Esophagus muscularis mucosa (tissue), 4 donors: ENCODE measurements at regions not wholly inside any gene's neighbourhood (a gene's known extent, or its start where the extent isn't known, plus 50 kb on each side); places are given as distances from the start of the nearest gene placed in this dataset.

Experiments
- CTCF ChIP-seq, 3 experiments: fragments of 200-600 bp in 2 of 3; fragments of 450-650 bp in 1 of 3; sonication (generic) in 2 of 3; IDR thresholded peaks; one replicate each; pipeline ENCODE4 v1.5.1; 2017 to 2019; ENCODE audit warnings: antibody characterized with exemption in 3 of 3, mild to moderate bottlenecking in 2 of 3, moderate library complexity in 1 of 3
- EP300 ChIP-seq: sonication (generic); formaldehyde crosslinking; IDR thresholded peaks from one replicate; pipeline ENCODE4 v1.6.1; 2017; ENCODE audit warnings: antibody characterized with exemption
- POLR2A ChIP-seq: fragments of 450-650 bp; IDR thresholded peaks from one replicate; pipeline ENCODE4 v1.6.1; 2017; ENCODE audit warnings: antibody characterized with exemption, moderate library complexity, mild to moderate bottlenecking, low read depth
- POLR2AphosphoS5 ChIP-seq, 2 donors: sonication (generic); formaldehyde crosslinking; IDR thresholded peaks; one replicate each; pipeline ENCODE4 v1.6.1; 2017; ENCODE audit warnings: antibody characterized with exemption in 2 of 2

DNA sequence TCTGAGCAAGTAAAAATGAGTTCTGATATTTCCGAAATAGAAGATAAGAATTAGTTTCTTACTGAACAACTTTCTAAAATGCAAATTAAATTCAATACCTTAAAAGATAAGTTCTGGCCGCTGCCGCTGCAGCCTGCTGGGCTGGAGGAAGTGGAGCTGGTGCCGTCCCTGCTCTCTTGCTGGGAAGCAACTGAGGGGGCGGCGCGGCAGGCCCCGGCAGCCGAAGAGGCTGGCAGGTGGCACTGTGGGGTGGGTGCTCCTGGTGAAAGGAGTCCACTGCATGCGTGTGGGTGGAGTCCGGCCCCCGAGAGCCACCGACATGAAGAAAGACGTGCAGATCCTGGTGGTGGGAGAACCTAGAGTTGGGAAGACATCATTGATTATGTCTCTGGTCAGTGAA is 89.5 kb upstream of the ZNF519 start:
- no peak for TF ChIP-seq POLR2A
- TF ChIP-seq CTCF (IDR thresholded peaks at IDR 0.05): no peak
- no peak for TF ChIP-seq POLR2AphosphoS5 (IDR thresholded peaks at IDR 0.05)
- TF ChIP-seq EP300: no peak
